ENCODE measurements at regions not wholly inside any gene's neighbourhood (a gene's known extent, or its start where the extent isn't known, plus 50 kb on each side); places are given as distances from the start of the nearest gene placed in this dataset.

DNA sequence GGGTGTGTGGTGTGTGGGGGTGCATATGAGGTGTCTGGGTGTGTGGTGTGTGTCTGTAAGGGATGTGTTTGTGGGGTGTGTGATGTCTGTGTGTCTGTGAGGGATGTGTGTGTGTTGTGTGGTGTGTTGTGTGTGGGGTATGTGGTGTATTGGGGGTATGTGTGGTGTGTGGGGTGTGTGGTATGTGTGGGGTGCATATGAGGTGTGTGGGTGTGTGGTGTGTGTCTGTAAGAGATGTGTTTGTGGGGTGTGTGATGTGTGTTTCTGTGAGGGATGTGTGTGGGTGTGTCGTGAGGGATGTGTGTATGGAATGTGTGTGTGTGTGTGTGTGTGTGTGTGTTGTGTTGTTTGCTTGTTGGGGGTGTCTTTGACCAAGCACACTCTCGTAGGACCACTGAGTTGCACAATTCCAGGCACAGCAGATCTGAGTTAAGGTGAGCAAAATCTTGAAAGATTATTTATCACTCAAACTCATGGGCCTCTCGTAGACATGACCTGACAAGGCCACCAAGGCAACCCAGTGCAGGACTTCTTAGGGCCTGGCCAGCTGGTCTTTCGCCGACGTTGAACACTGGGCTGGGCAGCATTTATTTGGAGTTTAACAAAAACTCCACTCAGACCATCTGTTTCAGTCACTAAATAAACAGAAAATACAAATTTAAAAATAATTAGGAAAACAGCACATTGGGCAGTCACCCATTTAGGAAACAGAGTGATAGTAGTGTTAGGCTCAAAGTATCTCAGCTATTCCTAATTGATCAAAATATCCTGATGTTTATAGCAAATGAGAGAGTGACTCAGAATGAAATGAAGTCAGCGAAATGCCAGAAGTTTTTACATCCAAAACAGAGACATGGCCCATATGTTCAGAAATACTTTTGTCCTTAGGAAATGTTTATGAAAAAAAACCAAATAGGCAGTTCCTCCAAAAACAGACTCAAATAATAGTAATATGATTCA is 301.1 kb downstream of the FGF9 start:
- DNase-seq (ENCODE audit: low read depth), result no peak
- H3K4me3 ChIP-seq (replicated peaks; ENCODE audit: low read depth, low read length), result no peak overlapping the region
- TF ChIP-seq, protein P1, sequence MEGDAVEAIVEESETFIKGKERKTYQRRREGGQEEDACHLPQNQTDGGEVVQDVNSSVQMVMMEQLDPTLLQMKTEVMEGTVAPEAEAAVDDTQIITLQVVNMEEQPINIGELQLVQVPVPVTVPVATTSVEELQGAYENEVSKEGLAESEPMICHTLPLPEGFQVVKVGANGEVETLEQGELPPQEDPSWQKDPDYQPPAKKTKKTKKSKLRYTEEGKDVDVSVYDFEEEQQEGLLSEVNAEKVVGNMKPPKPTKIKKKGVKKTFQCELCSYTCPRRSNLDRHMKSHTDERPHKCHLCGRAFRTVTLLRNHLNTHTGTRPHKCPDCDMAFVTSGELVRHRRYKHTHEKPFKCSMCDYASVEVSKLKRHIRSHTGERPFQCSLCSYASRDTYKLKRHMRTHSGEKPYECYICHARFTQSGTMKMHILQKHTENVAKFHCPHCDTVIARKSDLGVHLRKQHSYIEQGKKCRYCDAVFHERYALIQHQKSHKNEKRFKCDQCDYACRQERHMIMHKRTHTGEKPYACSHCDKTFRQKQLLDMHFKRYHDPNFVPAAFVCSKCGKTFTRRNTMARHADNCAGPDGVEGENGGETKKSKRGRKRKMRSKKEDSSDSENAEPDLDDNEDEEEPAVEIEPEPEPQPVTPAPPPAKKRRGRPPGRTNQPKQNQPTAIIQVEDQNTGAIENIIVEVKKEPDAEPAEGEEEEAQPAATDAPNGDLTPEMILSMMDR (IDR thresholded peaks at IDR 0.05; ENCODE audit: low read length, missing control alignments), result no peak

DNA sequence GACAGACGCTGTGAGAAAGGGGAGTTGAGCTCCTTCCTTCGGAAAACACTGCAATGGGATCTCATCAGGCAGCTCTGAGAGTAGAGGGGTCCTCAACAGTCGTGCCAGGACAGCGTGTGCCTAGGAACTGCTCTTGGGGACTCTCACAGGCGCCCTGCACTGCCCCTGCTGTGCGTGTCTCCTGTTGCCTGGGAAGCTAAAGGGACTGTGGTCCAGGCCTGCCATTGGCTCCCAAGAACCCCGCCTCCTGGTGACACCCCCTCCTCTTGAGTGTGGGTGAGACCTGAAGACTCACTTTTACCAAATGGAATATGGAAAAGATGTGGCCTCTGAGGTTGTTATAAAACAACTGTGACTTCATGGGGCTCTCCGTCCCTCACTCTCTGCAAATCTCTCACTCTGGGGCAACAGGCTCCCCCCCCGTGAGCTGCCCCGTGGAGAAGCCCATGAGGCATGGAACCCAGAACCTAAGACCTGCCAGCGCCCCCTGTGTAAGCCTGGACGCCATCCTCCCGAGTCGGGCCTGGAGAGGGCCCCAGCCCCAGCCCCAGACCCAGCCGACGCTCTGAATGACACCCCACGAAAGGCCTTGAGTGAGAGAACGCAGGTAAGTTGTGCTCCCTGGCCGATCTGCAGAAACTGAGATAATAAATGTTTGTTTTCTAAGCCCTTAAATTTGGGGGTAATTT is 302.7 kb downstream of the FGF9 start:
- DNase-seq (ENCODE audit: low read depth), result no peak
- H3K4me3 ChIP-seq (replicated peaks; ENCODE audit: low read depth, low read length), result no peak overlapping the region
- TF ChIP-seq, protein P1 (IDR thresholded peaks at IDR 0.05; ENCODE audit: low read length, missing control alignments), result no peak

DNA sequence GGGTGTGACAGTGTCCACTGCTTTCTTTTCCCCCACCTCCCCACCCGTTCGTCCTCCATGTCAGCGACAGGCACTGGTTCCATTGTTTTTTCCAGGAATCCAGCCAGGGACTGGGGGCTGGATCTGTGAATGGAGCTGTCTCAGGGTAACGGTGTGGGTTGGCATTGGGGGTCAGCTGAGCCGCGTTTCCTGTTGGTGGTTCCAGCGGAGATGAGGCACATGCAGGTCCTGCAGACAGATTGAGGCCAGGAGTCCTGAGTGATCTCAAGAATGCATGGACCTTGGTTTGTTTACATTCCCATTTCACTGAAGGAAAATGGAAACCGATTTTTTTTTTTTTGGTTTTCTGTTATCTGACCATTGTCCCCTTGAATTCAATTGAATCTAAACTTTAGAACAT is 303.9 kb downstream of the FGF9 start:
- no peak overlapping the region for H3K4me3 ChIP-seq (replicated peaks; ENCODE audit: low read depth, low read length)
- no peak for DNase-seq (ENCODE audit: low read depth)
- TF ChIP-seq, protein P1 (IDR thresholded peaks at IDR 0.05; ENCODE audit: low read length, missing control alignments), result no peak

DNA sequence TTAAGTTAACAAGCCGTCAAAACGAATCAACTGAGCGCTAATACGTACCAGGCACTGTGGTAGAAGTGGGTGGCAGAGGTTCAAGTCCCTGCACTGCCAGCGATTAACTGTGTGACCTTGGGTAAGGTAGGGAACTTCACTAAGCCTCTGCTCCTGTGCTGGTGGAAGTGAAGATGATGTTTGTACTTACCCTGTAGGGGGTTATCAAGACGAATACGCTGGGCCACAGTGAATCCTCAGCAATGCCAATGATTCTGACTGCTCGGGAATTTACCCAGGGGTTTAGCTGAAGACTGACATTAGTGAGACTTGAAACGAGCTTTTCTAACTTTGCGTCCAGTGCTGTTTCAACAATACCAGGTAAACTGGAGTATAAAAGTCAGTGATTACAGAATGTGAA is 305.3 kb downstream of the FGF9 start:
- no peak for DNase-seq (ENCODE audit: low read depth)
- TF ChIP-seq, protein P1 (IDR thresholded peaks at IDR 0.05; ENCODE audit: low read length, missing control alignments), result no peak
- no peak overlapping the region for H3K4me3 ChIP-seq (replicated peaks; ENCODE audit: low read depth, low read length)

DNA sequence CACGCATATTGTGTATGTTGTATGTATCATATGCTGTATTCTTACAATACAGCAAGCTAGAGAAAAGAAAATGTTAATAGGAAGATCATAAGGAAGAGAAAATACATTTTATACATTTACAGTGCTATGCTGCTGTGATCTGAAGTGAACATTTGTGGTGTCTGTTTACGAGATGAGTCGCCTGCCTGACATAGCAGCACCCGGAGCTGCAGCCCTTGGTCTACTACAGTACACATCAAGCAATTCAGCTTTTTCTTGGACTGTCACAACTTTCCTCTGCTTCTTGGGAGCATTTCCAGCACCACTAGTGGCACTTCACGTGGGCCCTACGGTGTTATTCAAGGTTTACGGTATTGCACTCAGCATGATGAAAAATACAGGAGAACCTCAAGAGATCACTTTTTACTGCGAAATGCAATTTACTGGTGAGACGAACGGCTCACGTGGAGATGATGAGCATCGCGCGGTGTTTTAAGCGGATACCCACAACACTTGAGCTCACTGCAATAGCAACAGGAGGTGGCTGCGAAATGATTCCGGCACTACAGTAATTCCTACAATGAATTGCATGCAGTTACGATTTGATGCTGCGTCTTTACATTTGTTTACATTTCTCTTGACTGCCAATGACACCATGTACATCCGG is 308.4 kb downstream of the FGF9 start:
- no peak overlapping the region for H3K4me3 ChIP-seq (replicated peaks; ENCODE audit: low read depth, low read length)
- TF ChIP-seq, protein P1 (IDR thresholded peaks at IDR 0.05; ENCODE audit: low read length, missing control alignments), result no peak
- no peak for DNase-seq (ENCODE audit: low read depth)

DNA sequence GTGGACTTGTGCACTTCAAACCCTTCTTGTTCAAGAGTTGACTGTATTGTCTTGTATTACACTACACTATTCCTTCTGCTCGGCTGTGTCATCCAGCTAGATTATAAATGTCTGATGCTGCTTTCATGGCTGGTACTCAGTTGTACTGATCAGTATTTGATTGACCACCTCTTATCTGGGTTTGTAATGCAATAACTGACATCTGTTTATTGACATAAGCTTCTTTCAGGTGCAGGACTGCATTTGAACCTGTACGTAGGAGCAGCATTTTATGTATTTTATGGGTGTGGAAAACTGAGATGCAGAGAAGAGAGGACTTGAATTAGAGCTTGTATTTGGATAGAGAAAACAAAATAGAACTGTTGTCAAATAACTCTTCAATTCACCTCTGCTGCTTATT is 309.2 kb downstream of the FGF9 start:
- no peak for DNase-seq (ENCODE audit: low read depth)
- TF ChIP-seq, protein P1 (IDR thresholded peaks at IDR 0.05; ENCODE audit: low read length, missing control alignments), result no peak
- H3K4me3 ChIP-seq (replicated peaks; ENCODE audit: low read depth, low read length), result no peak overlapping the region
